Inferior parietal cortex (tissue), 1 donor: ENCODE measurements at regions not wholly inside any gene's neighbourhood (a gene's known extent, or its start where the extent isn't known, plus 50 kb on each side); places are given as distances from the start of the nearest gene placed in this dataset.

Experiments used
- DNase-seq: peaks from one replicate; pipeline ENCODE4 v3.0.0-alpha.2; 2016; ENCODE audit errors: extremely low spot score

- DNase-seq, result no peak
These were observed 95.2 kb upstream of the CTNNB1 start for GRCh38 chr3:41104147-41104546.

GRCh38 chr3:41106691-41107090, 92.6 kb upstream of the CTNNB1 start:
- no peak for DNase-seq

DNA sequence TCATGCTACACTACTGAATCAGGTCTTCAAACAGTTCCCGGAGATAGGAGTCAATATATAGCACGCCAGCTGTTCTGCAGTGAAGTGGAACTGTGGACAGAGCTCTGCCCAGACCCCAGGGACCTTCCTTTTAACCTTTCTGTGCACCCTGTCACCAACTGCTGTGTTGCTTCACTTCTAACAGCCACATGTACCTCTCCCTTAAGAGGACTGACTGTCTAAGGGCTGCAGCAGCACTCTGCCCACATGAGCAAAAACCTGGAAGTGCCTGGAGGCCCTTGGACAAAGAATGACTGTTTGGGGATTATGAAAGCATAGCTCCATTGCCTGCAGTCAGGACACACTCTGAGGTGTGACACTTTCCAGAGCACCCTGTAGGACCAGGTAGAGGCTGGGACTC, 88.3 kb upstream of the CTNNB1 start:
- DNase-seq, result no peak

DNA sequence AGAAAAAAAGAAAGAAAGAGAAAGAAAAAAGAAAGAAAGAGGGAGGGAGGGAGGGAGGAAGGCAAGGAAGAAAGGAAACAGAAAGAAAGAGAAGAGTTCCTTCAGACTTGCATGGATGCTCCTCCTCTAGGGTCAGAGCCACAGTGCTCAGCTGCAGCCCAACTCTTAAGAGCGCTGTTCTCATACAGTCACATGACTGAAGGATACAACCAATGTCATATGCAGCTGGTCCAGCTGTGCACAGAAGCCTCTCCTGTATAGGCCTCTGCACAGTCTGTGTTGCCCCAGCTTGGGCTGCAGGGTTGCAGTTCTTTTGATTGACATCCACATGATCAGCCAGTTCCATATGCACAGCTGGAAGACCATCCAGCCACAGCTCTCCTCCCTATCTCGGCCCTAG, 86.8 kb upstream of the CTNNB1 start:
- no peak for DNase-seq

DNA sequence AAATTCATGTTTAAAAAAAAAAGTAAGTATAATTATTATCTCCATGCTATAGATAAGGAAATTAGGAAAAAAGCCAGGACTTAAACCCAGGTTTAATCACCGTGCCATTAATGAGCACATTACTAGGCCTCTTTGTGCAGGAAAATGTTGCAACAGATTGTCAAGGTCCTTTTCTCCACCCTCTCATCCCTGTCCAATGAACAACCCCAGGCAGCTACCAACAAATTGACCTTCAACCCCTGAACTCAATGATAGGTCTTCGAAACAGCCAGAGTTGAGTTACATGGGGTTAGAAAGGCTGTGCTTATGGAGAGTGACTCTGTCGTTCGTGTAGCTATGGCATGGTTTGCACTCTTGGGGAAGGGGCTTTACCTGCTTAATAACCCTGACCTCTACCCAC, 84.2 kb upstream of the CTNNB1 start:
- DNase-seq, result no peak

- DNase-seq, result no peak
These were observed 82.5 kb upstream of the CTNNB1 start for GRCh38 chr3:41116851-41117250.

- DNase-seq, result peak; percentile 75
These were observed 81.9 kb upstream of the CTNNB1 start for GRCh38 chr3:41117398-41117870.

GRCh38 chr3:41118461-41119390, 80.6 kb upstream of the CTNNB1 start:
- DNase-seq, result no peak

- peak; percentile 32 for DNase-seq
These were observed 78.8 kb upstream of the CTNNB1 start for GRCh38 chr3:41120460-41120859.

- DNase-seq, result no peak
These were observed 74.0 kb upstream of the CTNNB1 start for GRCh38 chr3:41125258-41125657.

- DNase-seq, result no peak
These were observed 72.8 kb upstream of the CTNNB1 start for GRCh38 chr3:41126472-41126871.

DNA sequence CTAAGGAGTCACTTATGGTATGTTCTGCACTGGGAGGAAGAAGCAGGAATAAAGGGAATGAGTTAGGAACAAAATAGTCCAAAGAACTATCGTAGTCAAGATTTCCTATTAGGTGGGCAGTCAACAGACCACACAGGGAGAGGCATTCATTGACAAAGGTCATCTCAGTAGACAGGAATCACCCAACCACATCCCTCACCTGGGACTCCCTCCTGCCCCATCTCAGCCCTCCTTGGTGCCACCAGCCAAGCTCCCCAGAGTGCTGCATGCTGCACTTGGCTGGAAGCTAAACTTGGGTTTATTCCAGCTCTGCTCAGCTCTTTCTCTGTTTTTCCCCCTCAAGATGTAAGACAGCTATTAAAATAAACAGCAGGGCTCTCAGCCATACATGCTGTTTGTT, 72.3 kb upstream of the CTNNB1 start:
- DNase-seq, result no peak

GRCh38 chr3:41127414-41127813, 71.9 kb upstream of the CTNNB1 start:
- DNase-seq, result no peak

- DNase-seq, result no peak
These were observed 69.6 kb upstream of the CTNNB1 start for GRCh38 chr3:41129731-41130130.

GRCh38 chr3:41131224-41131623, 68.1 kb upstream of the CTNNB1 start:
- no peak for DNase-seq

DNA sequence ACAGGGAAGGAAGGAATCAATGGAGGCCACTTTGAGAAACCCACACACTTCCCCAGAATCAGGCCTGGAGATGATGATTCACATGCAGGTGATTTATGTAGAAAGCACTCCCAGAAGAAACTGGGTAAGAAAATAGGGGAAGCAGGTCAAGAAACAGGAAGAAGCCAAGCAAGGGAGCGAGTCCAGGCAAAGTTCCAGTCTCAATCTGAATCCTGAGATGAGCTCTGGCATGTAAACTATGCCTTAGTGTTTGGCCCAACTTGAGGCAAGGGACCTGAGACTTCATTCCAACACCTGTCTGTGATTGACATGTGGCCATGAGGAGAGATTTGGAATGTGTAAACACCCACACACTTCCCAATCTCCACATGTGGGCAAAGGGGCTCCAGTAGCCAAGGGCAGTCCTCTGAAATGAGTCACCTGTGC, 61.6 kb upstream of the CTNNB1 start:
- DNase-seq, result no peak

- no peak for DNase-seq
These were observed 61.2 kb upstream of the CTNNB1 start for GRCh38 chr3:41138146-41138545.

GRCh38 chr3:41138601-41139000, 60.7 kb upstream of the CTNNB1 start:
- DNase-seq, result no peak

- DNase-seq, result no peak
These were observed 59.1 kb upstream of the CTNNB1 start for GRCh38 chr3:41140242-41140641.

DNA sequence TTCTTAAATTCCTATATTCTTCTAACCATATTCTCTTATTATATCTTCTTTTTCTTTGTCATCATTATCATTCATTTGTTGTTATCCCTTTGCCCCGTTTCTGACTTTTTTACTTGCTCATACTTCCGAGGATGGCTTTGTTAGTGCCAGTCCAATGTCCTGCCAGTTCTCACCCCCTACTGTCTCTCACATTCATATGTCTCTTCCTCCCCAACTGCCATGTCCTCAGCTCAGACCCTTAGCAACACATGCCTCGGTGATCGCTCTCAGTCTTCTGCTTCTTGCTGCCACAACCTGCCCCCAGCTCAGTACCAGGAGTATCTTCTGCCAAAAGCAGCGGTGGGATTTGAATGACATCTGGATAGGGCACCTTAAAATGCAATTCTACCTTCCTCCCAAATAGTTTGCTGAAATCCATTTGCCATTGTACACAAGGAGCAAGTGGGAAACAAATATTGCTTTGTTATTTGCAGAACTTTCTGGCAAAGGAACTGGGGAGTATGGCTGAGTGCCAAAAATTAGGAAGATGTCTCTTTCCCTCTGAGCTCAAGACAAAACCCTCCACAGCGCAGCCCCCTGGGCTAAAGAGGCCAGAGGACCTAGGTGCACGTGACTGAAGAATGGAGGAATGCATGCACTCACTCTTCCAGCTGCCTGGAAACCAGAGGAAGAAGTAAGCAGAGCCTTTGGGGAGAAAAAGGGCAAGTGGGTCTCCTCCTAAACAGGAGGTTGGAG, 57.7 kb upstream of the CTNNB1 start:
- DNase-seq, result no peak

DNA sequence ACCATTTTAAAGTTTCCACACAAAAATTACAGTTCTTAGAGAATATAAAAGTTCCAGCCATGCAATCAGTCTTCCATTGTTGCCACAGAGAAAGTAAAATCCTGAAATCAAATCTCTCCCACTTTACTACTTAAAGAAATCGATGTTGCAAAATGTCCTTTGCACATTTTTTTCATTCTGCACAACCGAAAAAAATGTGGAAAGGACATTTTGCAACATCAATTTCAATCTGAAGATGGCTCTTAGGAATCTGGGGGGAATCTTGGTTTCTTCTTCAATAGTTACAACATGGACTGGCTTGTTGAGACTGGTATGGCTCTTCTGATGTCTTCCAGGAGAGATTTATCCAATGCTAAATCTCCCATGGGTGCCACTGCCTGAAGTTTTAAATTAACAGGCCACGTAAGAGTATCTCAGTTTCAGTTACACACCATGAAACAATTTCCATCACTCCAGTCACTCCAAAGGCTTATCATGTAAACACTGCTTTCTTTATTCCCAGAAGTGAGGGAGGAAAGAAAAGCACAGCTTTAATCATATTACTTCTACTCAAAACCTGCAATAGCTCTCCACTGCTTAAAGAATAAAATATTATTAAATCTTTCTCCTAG, 55.8 kb upstream of the CTNNB1 start:
- no peak for DNase-seq

GRCh38 chr3:41144631-41145030, 54.7 kb upstream of the CTNNB1 start:
- DNase-seq, result no peak
